OCI-LY1 (cell line): ENCODE measurements at regions not wholly inside any gene's neighbourhood (a gene's known extent, or its start where the extent isn't known, plus 50 kb on each side); places are given as distances from the start of the nearest gene placed in this dataset.
"Not testable (repeated sequence)": the region's sequence is repeated elsewhere in the genome, so short reads cannot be mapped to it uniquely, and the experiment has no call there.

Experiments used
- H2AFZ ChIP-seq: fragments of 200-600 bp; sonication (generic), shearing (Covaris generic); 2 replicates; pipeline ENCODE4 v1.6.0; 2014; ENCODE audit warnings: antibody characterized with exemption, mild to moderate bottlenecking, low read length
- H3F3A ChIP-seq: fragments of 200-600 bp; sonication (generic), shearing (Covaris generic); 2 replicates; pipeline ENCODE4 v1.6.0; 2014; ENCODE audit warnings: mild to moderate bottlenecking, antibody characterized with exemption, low read length, moderate library complexity; ENCODE audit not compliant: insufficient read depth
- H3K27ac ChIP-seq: fragments of 200-600 bp; sonication (generic); 2 replicates; pipeline ENCODE4 v1.5.1; 2014; ENCODE audit warnings: low read length, mixed run types, mild to moderate bottlenecking, low read depth; ENCODE audit not compliant: poor library complexity, severe bottlenecking
- H3K27me3 ChIP-seq: fragments of 200-600 bp; sonication (generic); 2 replicates; pipeline ENCODE4 v1.6.0; 2014; ENCODE audit warnings: antibody characterized with exemption, mild to moderate bottlenecking, low read length, moderate library complexity; ENCODE audit not compliant: insufficient read depth
- H3K36me3 ChIP-seq: fragments of 200-600 bp; sonication (generic); 2 replicates; pipeline ENCODE4 v1.6.1; 2014; ENCODE audit warnings: mild to moderate bottlenecking, antibody characterized with exemption, low read length, moderate library complexity, mixed read lengths; ENCODE audit not compliant: insufficient read depth
- H3K4me1 ChIP-seq: fragments of 200-600 bp; sonication (generic); 2 replicates; pipeline ENCODE4 v1.5.1; 2014; ENCODE audit warnings: mild to moderate bottlenecking, low read length, moderate library complexity; ENCODE audit not compliant: insufficient read depth, severe bottlenecking
- H3K4me2 ChIP-seq: fragments of 200-600 bp; sonication (generic), shearing (Covaris generic); 2 replicates; pipeline ENCODE4 v1.6.1; 2014; ENCODE audit warnings: low read length
- H3K4me3 ChIP-seq: fragments of 200-600 bp; sonication (generic); 2 replicates; pipeline ENCODE4 v1.5.1; 2014; ENCODE audit warnings: low read length, low read depth, mild to moderate bottlenecking, mixed read lengths; ENCODE audit not compliant: poor library complexity, severe bottlenecking
- H3K79me2 ChIP-seq: fragments of 200-600 bp; shearing (Covaris generic); 2 replicates; pipeline ENCODE4 v1.6.1; 2016; ENCODE audit warnings: mixed run types, low read length, mixed read lengths; ENCODE audit not compliant: insufficient read depth
- H3K9ac ChIP-seq: fragments of 200-600 bp; sonication (generic), shearing (Covaris generic); 2 replicates; pipeline ENCODE4 v1.6.1; 2014; ENCODE audit warnings: mild to moderate bottlenecking, low read length, mixed read lengths
- H3K9me2 ChIP-seq: fragments of 200-600 bp; sonication (generic), shearing (Covaris generic); 2 replicates; pipeline ENCODE4 v1.6.1; 2014; ENCODE audit warnings: low read depth, mild to moderate bottlenecking, low read length, mixed read lengths
- H3K9me3 ChIP-seq: fragments of 200-600 bp; shearing (Covaris generic); 2 replicates; pipeline ENCODE4 v1.6.1; 2014; ENCODE audit warnings: low read length, mixed read lengths
- H4K20me1 ChIP-seq: fragments of 200-600 bp; sonication (generic), shearing (Covaris generic); 2 replicates; pipeline ENCODE4 v1.6.0; 2016; ENCODE audit warnings: mild to moderate bottlenecking, low read length; ENCODE audit not compliant: insufficient read depth
- EZH2 ChIP-seq: fragments of 200-600 bp; sonication (generic), shearing (Covaris generic); IDR thresholded peaks from 2 replicates; pipeline ENCODE4 v1.8.0; 2017; ENCODE audit warnings: borderline replicate concordance, mixed run types, mild to moderate bottlenecking, antibody characterized with exemption, low read length, moderate library complexity, mixed read lengths
- TF ChIP-seq, protein P1 (sequence below): fragments of 200-600 bp; sonication (generic), shearing (Covaris generic); IDR thresholded peaks from 2 replicates; pipeline ENCODE4 v1.5.1; 2017; ENCODE audit warnings: mild to moderate bottlenecking, antibody characterized with exemption, low read length, moderate library complexity, mixed read lengths

DNA sequence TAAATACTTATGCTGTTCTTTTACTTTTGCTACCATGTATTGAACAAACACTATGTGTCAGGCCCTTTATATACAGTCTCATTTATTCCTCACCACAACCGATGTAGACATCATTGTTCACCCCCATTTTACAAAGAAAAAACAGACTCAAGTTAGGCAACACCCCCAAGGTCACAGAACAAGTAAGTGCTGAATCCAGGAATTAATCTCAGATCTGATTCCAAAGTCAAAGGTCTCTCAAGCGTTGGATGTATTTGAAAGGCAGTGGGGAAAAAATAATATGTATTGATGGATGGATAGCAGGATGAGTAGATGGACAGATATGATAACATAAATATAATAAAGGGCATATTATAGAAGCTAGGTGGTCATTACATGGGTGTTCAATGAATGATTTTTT, 85.1 kb upstream of the VLDLR start:
- H3K9ac ChIP-seq, result no peak overlapping the region
- no peaks in the 10 kb centered on the region for H3K4me1 ChIP-seq
- no peaks in the 10 kb centered on the region for H3K27me3 ChIP-seq
- no peaks in the 10 kb centered on the region for H3K79me2 ChIP-seq
- H2AFZ ChIP-seq, result no peak overlapping the region
- TF ChIP-seq, protein P1, sequence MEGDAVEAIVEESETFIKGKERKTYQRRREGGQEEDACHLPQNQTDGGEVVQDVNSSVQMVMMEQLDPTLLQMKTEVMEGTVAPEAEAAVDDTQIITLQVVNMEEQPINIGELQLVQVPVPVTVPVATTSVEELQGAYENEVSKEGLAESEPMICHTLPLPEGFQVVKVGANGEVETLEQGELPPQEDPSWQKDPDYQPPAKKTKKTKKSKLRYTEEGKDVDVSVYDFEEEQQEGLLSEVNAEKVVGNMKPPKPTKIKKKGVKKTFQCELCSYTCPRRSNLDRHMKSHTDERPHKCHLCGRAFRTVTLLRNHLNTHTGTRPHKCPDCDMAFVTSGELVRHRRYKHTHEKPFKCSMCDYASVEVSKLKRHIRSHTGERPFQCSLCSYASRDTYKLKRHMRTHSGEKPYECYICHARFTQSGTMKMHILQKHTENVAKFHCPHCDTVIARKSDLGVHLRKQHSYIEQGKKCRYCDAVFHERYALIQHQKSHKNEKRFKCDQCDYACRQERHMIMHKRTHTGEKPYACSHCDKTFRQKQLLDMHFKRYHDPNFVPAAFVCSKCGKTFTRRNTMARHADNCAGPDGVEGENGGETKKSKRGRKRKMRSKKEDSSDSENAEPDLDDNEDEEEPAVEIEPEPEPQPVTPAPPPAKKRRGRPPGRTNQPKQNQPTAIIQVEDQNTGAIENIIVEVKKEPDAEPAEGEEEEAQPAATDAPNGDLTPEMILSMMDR, result no peak
- TF ChIP-seq EZH2, result no peak
- no peak overlapping the region for H3K4me3 ChIP-seq
- H3K9me2 ChIP-seq, result no peaks in the 10 kb centered on the region
- no peak overlapping the region for H3K4me2 ChIP-seq
- no peaks in the 10 kb centered on the region for H3F3A ChIP-seq
- no peaks in the 10 kb centered on the region for H3K36me3 ChIP-seq
- H4K20me1 ChIP-seq, result no peaks in the 10 kb centered on the region
- no peaks in the 10 kb centered on the region for H3K9me3 ChIP-seq
- H3K27ac ChIP-seq, result no peak overlapping the region

- no peak overlapping the region for H2AFZ ChIP-seq
- H3K4me3 ChIP-seq, result no peak overlapping the region
- H3K9me2 ChIP-seq, result 0 out of 2 replicates have a peak, but pooled peaks cover 3% of the 10 kb centered on the region
- no peaks in the 10 kb centered on the region for H4K20me1 ChIP-seq
- H3K9me3 ChIP-seq, result no peaks in the 10 kb centered on the region
- no peak overlapping the region for H3K4me2 ChIP-seq
- no peaks in the 10 kb centered on the region for H3K27me3 ChIP-seq
- H3K27ac ChIP-seq, result no peak overlapping the region
- H3K79me2 ChIP-seq, result no peaks in the 10 kb centered on the region
- no peak overlapping the region for H3K9ac ChIP-seq
- H3K36me3 ChIP-seq, result no peaks in the 10 kb centered on the region
- no peak for TF ChIP-seq EZH2
- no peaks in the 10 kb centered on the region for H3K4me1 ChIP-seq
- no peaks in the 10 kb centered on the region for H3F3A ChIP-seq
These were observed 75.6 kb upstream of the VLDLR start for GRCh38 chr9:2545881-2546490.

DNA sequence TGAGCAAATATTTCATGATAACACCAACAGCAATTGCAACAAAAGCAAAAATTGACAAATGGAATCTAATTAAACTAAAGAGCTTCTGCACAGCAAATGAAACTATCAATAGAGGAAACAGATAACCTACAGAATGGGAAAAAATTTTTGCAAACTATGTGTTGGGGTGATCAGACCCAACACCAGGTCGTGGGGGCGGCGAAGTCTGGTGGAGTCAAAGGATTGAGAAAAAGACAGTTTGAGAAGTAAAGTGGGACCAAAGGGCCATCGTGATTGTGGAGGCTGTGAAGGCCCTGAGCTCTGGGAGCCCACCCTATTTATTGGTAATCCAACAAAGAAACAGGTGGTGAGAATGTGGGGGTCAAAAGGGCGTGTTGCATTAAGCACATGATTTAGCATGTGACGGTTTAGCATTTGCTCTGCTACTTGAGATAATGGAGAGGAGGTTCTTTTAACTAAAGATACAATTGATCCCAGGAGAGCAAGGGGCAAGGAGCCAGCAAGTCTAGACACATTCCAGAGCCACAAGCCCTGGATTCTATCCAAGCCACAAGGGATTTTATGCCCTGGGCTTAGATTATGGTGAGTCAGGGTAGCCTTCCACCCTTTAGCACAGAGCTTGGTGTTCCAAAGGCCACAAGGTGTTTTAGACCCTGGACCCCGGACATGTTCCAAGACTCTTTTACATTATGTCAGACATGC, 65.5 kb upstream of the VLDLR start:
- H4K20me1 ChIP-seq, H3K4me2 ChIP-seq, H3K9me2 ChIP-seq, H3K79me2 ChIP-seq, H3F3A ChIP-seq, H3K9me3 ChIP-seq, H3K27ac ChIP-seq, H3K27me3 ChIP-seq, H3K4me3 ChIP-seq, H2AFZ ChIP-seq, H3K4me1 ChIP-seq, H3K36me3 ChIP-seq, H3K9ac ChIP-seq: not testable (repeated sequence)

DNA sequence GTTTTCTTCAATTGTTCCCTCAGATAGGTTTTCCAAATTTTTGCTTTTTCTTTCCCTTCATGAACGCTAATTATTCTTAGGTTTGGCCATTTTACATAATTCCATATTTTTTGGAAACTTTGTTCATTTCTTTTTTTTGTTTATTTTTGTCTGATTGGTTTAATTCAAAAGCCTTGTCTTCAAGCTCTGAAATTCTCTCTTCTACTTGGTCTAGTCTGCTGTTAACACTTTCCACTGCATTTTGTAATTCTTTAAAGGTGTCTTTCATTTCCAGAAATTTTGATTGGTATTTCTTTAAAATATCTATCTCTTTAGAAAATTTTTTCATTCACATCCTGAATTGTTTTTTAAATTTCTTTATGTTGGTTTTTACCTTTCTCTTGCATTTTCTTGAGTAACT, 63.9 kb upstream of the VLDLR start:
- Histone ChIP-seq H3K27ac (no peak overlapping the region), H3K27me3 (no peaks in the 10 kb centered on the region), H3K9me3 (no peaks in the 10 kb centered on the region), H3K79me2 (no peaks in the 10 kb centered on the region), H3K9me2 (no peaks in the 10 kb centered on the region), H3K36me3 (no peaks in the 10 kb centered on the region), H4K20me1 (no peaks in the 10 kb centered on the region), H3K4me3 (no peak overlapping the region), H3K4me2 (no peak overlapping the region), H3K4me1 (no peaks in the 10 kb centered on the region), H2AFZ (no peak overlapping the region), H3F3A (no peaks in the 10 kb centered on the region), H3K9ac (no peak overlapping the region)
- TF ChIP-seq, protein P1, result no peak
- no peak for TF ChIP-seq EZH2
